ENCODE measurements at regions not wholly inside any gene's neighbourhood (a gene's known extent, or its start where the extent isn't known, plus 50 kb on each side); places are given as distances from the start of the nearest gene placed in this dataset.

- Histone ChIP-seq H3K27me3 (ENCODE audit: insufficient read depth, low read length) (no peaks in the 10 kb centered on the region), H3K79me2 (ENCODE audit: insufficient read depth, low read length) (no peaks in the 10 kb centered on the region), H3K4me1 (ENCODE audit: insufficient read depth, low read length) (no peaks in the 10 kb centered on the region), H3K4me2 (ENCODE audit: low read length) (no peak overlapping the region), H3K36me3 (ENCODE audit: insufficient read depth, low read length) (no peaks in the 10 kb centered on the region), H3K9me3 (ENCODE audit: insufficient read depth, low read depth, low read length) (no peaks in the 10 kb centered on the region), H4K20me1 (ENCODE audit: insufficient read depth, low read length) (no peaks in the 10 kb centered on the region), H3K4me3 (ENCODE audit: insufficient read depth, low read depth, low read length) (no peak overlapping the region), H3K9ac (ENCODE audit: low read length) (no peak overlapping the region), H2AFZ (ENCODE audit: low read depth, low read length) (no peak overlapping the region), H3K27ac (ENCODE audit: low read depth, low read length) (no peak overlapping the region)
- Mint-ChIP-seq H3K36me3 (ENCODE audit: low read depth, unreplicated experiment) (peaks cover 2% of the 10 kb centered on the region), H3K4me3 (ENCODE audit: unreplicated experiment) (no peak overlapping the region), H3K4me1 (ENCODE audit: low read depth, unreplicated experiment) (no peaks in the 10 kb centered on the region), H3K27me3 (ENCODE audit: low read depth, unreplicated experiment) (peaks cover 41% of the 10 kb centered on the region), H3K9me3 (ENCODE audit: unreplicated experiment) (no peaks in the 10 kb centered on the region), H3K27ac (ENCODE audit: unreplicated experiment) (no peak overlapping the region)
- FAIRE-seq (no peak), DNase-seq (ENCODE audit: low read depth) (no peak)
- TF ChIP-seq, protein P1, sequence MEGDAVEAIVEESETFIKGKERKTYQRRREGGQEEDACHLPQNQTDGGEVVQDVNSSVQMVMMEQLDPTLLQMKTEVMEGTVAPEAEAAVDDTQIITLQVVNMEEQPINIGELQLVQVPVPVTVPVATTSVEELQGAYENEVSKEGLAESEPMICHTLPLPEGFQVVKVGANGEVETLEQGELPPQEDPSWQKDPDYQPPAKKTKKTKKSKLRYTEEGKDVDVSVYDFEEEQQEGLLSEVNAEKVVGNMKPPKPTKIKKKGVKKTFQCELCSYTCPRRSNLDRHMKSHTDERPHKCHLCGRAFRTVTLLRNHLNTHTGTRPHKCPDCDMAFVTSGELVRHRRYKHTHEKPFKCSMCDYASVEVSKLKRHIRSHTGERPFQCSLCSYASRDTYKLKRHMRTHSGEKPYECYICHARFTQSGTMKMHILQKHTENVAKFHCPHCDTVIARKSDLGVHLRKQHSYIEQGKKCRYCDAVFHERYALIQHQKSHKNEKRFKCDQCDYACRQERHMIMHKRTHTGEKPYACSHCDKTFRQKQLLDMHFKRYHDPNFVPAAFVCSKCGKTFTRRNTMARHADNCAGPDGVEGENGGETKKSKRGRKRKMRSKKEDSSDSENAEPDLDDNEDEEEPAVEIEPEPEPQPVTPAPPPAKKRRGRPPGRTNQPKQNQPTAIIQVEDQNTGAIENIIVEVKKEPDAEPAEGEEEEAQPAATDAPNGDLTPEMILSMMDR (IDR thresholded peaks at IDR 0.05; ENCODE audit: insufficient read depth, low read depth, low read length), result no peak
- TF ChIP-seq EZH2 (IDR thresholded peaks at IDR 0.05; ENCODE audit: insufficient read depth, low read length), result no peak
These were observed 112.4 kb upstream of the VSTM2B start for GRCh38 chr19:29413435-29413834.

- Histone ChIP-seq H3K4me3 (ENCODE audit: insufficient read depth, low read depth, low read length) (no peak overlapping the region), H3K27me3 (ENCODE audit: insufficient read depth, low read length) (no peaks in the 10 kb centered on the region), H4K20me1 (ENCODE audit: insufficient read depth, low read length) (no peaks in the 10 kb centered on the region), H3K36me3 (ENCODE audit: insufficient read depth, low read length) (no peaks in the 10 kb centered on the region), H3K27ac (ENCODE audit: low read depth, low read length) (no peak overlapping the region), H3K4me2 (ENCODE audit: low read length) (no peak overlapping the region), H3K9me3 (ENCODE audit: insufficient read depth, low read depth, low read length) (peaks cover 7% of the 10 kb centered on the region), H3K79me2 (ENCODE audit: insufficient read depth, low read length) (no peaks in the 10 kb centered on the region), H3K9ac (ENCODE audit: low read length) (no peak overlapping the region), H2AFZ (ENCODE audit: low read depth, low read length) (no peak overlapping the region), H3K4me1 (ENCODE audit: insufficient read depth, low read length) (no peaks in the 10 kb centered on the region)
- TF ChIP-seq, protein P1 (IDR thresholded peaks at IDR 0.05; ENCODE audit: insufficient read depth, low read depth, low read length), result no peak
- TF ChIP-seq EZH2 (IDR thresholded peaks at IDR 0.05; ENCODE audit: insufficient read depth, low read length), result no peak
- Mint-ChIP-seq H3K4me3 (ENCODE audit: unreplicated experiment) (no peak overlapping the region), H3K27ac (ENCODE audit: unreplicated experiment) (no peak overlapping the region), H3K36me3 (ENCODE audit: low read depth, unreplicated experiment) (peaks cover 2% of the 10 kb centered on the region), H3K27me3 (ENCODE audit: low read depth, unreplicated experiment) (peaks cover 31% of the 10 kb centered on the region), H3K9me3 (ENCODE audit: unreplicated experiment) (no peaks in the 10 kb centered on the region), H3K4me1 (ENCODE audit: low read depth, unreplicated experiment) (no peaks in the 10 kb centered on the region)
- FAIRE-seq, result no peak
- no peak for DNase-seq (ENCODE audit: low read depth)
These were observed 110.3 kb upstream of the VSTM2B start for GRCh38 chr19:29415507-29415906.

DNA sequence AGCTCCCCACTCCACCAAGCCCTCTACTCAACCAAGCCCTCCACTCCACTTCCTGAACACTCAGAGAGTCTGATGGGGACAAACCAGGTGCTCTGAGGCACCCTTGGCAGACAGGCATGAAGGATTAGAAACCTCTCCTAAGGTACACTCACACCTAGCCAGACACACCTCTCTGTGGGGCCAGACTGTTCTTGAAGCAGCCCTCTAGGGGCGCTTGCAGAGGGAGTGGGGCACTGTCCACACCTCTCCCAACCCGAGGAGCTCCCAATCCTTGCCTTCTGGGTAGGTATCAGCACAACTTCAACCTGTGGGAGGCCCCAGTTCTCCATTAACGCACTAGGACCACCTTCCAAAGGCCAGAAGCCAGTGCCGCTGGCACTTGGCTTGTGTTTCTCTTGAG, 108.7 kb upstream of the VSTM2B start:
- Histone ChIP-seq H3K4me2 (ENCODE audit: low read length) (no peak overlapping the region), H3K4me3 (ENCODE audit: insufficient read depth, low read depth, low read length) (no peak overlapping the region), H3K9me3 (ENCODE audit: insufficient read depth, low read depth, low read length) (peaks cover 7% of the 10 kb centered on the region), H3K27ac (ENCODE audit: low read depth, low read length) (no peak overlapping the region), H3K27me3 (ENCODE audit: insufficient read depth, low read length) (no peaks in the 10 kb centered on the region), H3K9ac (ENCODE audit: low read length) (no peak overlapping the region), H4K20me1 (ENCODE audit: insufficient read depth, low read length) (no peaks in the 10 kb centered on the region), H3K4me1 (ENCODE audit: insufficient read depth, low read length) (no peaks in the 10 kb centered on the region), H3K79me2 (ENCODE audit: insufficient read depth, low read length) (no peaks in the 10 kb centered on the region), H2AFZ (ENCODE audit: low read depth, low read length) (no peak overlapping the region), H3K36me3 (ENCODE audit: insufficient read depth, low read length) (no peaks in the 10 kb centered on the region)
- peaks cover 26% of the 10 kb centered on the region for H3K27me3 Mint-ChIP-seq (ENCODE audit: low read depth, unreplicated experiment)
- H3K27ac Mint-ChIP-seq (ENCODE audit: unreplicated experiment), result no peak overlapping the region
- H3K4me3 Mint-ChIP-seq (ENCODE audit: unreplicated experiment), result no peak overlapping the region
- TF ChIP-seq, protein P1 (IDR thresholded peaks at IDR 0.05; ENCODE audit: insufficient read depth, low read depth, low read length), result no peak
- no peak for FAIRE-seq
- H3K36me3 Mint-ChIP-seq (ENCODE audit: low read depth, unreplicated experiment), result peaks cover 2% of the 10 kb centered on the region
- H3K4me1 Mint-ChIP-seq (ENCODE audit: low read depth, unreplicated experiment), result peaks cover 3% of the 10 kb centered on the region
- DNase-seq (ENCODE audit: low read depth), result no peak
- H3K9me3 Mint-ChIP-seq (ENCODE audit: unreplicated experiment), result no peaks in the 10 kb centered on the region

Data from astrocyte (in vitro differentiated cells and primary cell).